ENCODE measurements at regions not wholly inside any gene's neighbourhood (a gene's known extent, or its start where the extent isn't known, plus 50 kb on each side); places are given as distances from the start of the nearest gene placed in this dataset.
"Not testable (repeated sequence)": the region's sequence is repeated elsewhere in the genome, so short reads cannot be mapped to it uniquely, and the experiment has no call there.

- not testable (repeated sequence) for H3K27me3 ChIP-seq (ENCODE audit: control insufficient read depth, insufficient read depth, low read length); H3K36me3 ChIP-seq (ENCODE audit: control insufficient read depth, insufficient read depth, low read length); H3K4me3 ChIP-seq (ENCODE audit: low read depth, low read length); H3K9me3 ChIP-seq (ENCODE audit: control insufficient read depth, insufficient read depth, low read length); H3K4me1 ChIP-seq (ENCODE audit: control insufficient read depth, insufficient read depth, low read length); H3K9ac ChIP-seq (ENCODE audit: low read depth, low read length)
These were observed 246.4 kb downstream of the BCL2L11 start for GRCh38 chr2:111367080-111367479.

- not testable (repeated sequence) for H3K4me1 ChIP-seq (ENCODE audit: control insufficient read depth, insufficient read depth, low read length)
These were observed 247.2 kb downstream of the BCL2L11 start for GRCh38 chr2:111367871-111368270.

GRCh38 chr2:111368288-111368687, 247.6 kb downstream of the BCL2L11 start:
- not testable (repeated sequence) for H3K4me1 ChIP-seq (ENCODE audit: control insufficient read depth, insufficient read depth, low read length); H3K36me3 ChIP-seq (ENCODE audit: control insufficient read depth, insufficient read depth, low read length); H3K9ac ChIP-seq (ENCODE audit: low read depth, low read length); H3K9me3 ChIP-seq (ENCODE audit: control insufficient read depth, insufficient read depth, low read length); H3K4me3 ChIP-seq (ENCODE audit: low read depth, low read length); H3K27me3 ChIP-seq (ENCODE audit: control insufficient read depth, insufficient read depth, low read length)

More at GRCh38 chr2:111367871-111368270, 247.2 kb downstream of the BCL2L11 start:
- H3K9ac ChIP-seq (ENCODE audit: low read depth, low read length); H3K4me3 ChIP-seq (ENCODE audit: low read depth, low read length); H3K27me3 ChIP-seq (ENCODE audit: control insufficient read depth, insufficient read depth, low read length); H3K9me3 ChIP-seq (ENCODE audit: control insufficient read depth, insufficient read depth, low read length); H3K36me3 ChIP-seq (ENCODE audit: control insufficient read depth, insufficient read depth, low read length): not testable (repeated sequence)

GRCh38 chr2:111373060-111373459, 252.3 kb downstream of the BCL2L11 start:
- not testable (repeated sequence) for H3K36me3 ChIP-seq (ENCODE audit: control insufficient read depth, insufficient read depth, low read length); H3K9ac ChIP-seq (ENCODE audit: low read depth, low read length); H3K4me1 ChIP-seq (ENCODE audit: control insufficient read depth, insufficient read depth, low read length); H3K9me3 ChIP-seq (ENCODE audit: control insufficient read depth, insufficient read depth, low read length); H3K4me3 ChIP-seq (ENCODE audit: low read depth, low read length); H3K27me3 ChIP-seq (ENCODE audit: control insufficient read depth, insufficient read depth, low read length)

GRCh38 chr2:111373989-111374388, 253.3 kb downstream of the BCL2L11 start:
- not testable (repeated sequence) for H3K9ac ChIP-seq (ENCODE audit: low read depth, low read length); H3K36me3 ChIP-seq (ENCODE audit: control insufficient read depth, insufficient read depth, low read length); H3K9me3 ChIP-seq (ENCODE audit: control insufficient read depth, insufficient read depth, low read length); H3K27me3 ChIP-seq (ENCODE audit: control insufficient read depth, insufficient read depth, low read length); H3K4me1 ChIP-seq (ENCODE audit: control insufficient read depth, insufficient read depth, low read length); H3K4me3 ChIP-seq (ENCODE audit: low read depth, low read length)

GRCh38 chr2:111374734-111375133, 254.0 kb downstream of the BCL2L11 start:
- not testable (repeated sequence) for H3K9me3 ChIP-seq (ENCODE audit: control insufficient read depth, insufficient read depth, low read length); H3K4me3 ChIP-seq (ENCODE audit: low read depth, low read length); H3K4me1 ChIP-seq (ENCODE audit: control insufficient read depth, insufficient read depth, low read length)

GRCh38 chr2:111375320-111375883, 254.7 kb downstream of the BCL2L11 start:
- H3K4me3 ChIP-seq (ENCODE audit: low read depth, low read length); H3K36me3 ChIP-seq (ENCODE audit: control insufficient read depth, insufficient read depth, low read length); H3K27me3 ChIP-seq (ENCODE audit: control insufficient read depth, insufficient read depth, low read length); H3K4me1 ChIP-seq (ENCODE audit: control insufficient read depth, insufficient read depth, low read length); H3K9me3 ChIP-seq (ENCODE audit: control insufficient read depth, insufficient read depth, low read length); H3K9ac ChIP-seq (ENCODE audit: low read depth, low read length): not testable (repeated sequence)

More at GRCh38 chr2:111374734-111375133, 254.0 kb downstream of the BCL2L11 start:
- H3K9ac ChIP-seq (ENCODE audit: low read depth, low read length); H3K36me3 ChIP-seq (ENCODE audit: control insufficient read depth, insufficient read depth, low read length); H3K27me3 ChIP-seq (ENCODE audit: control insufficient read depth, insufficient read depth, low read length): not testable (repeated sequence)

- H3K36me3 ChIP-seq (ENCODE audit: control insufficient read depth, insufficient read depth, low read length); H3K4me3 ChIP-seq (ENCODE audit: low read depth, low read length); H3K9me3 ChIP-seq (ENCODE audit: control insufficient read depth, insufficient read depth, low read length); H3K9ac ChIP-seq (ENCODE audit: low read depth, low read length); H3K4me1 ChIP-seq (ENCODE audit: control insufficient read depth, insufficient read depth, low read length); H3K27me3 ChIP-seq (ENCODE audit: control insufficient read depth, insufficient read depth, low read length): not testable (repeated sequence)
These were observed 255.7 kb downstream of the BCL2L11 start for GRCh38 chr2:111376272-111376970.

- H3K4me1 ChIP-seq (ENCODE audit: control insufficient read depth, insufficient read depth, low read length); H3K36me3 ChIP-seq (ENCODE audit: control insufficient read depth, insufficient read depth, low read length); H3K4me3 ChIP-seq (ENCODE audit: low read depth, low read length); H3K27me3 ChIP-seq (ENCODE audit: control insufficient read depth, insufficient read depth, low read length); H3K9me3 ChIP-seq (ENCODE audit: control insufficient read depth, insufficient read depth, low read length); H3K9ac ChIP-seq (ENCODE audit: low read depth, low read length): not testable (repeated sequence)
These were observed 256.2 kb downstream of the BCL2L11 start for GRCh38 chr2:111376971-111377352.

- H3K27me3 ChIP-seq (ENCODE audit: control insufficient read depth, insufficient read depth, low read length); H3K4me1 ChIP-seq (ENCODE audit: control insufficient read depth, insufficient read depth, low read length); H3K9me3 ChIP-seq (ENCODE audit: control insufficient read depth, insufficient read depth, low read length); H3K9ac ChIP-seq (ENCODE audit: low read depth, low read length); H3K36me3 ChIP-seq (ENCODE audit: control insufficient read depth, insufficient read depth, low read length); H3K4me3 ChIP-seq (ENCODE audit: low read depth, low read length): not testable (repeated sequence)
These were observed 256.8 kb downstream of the BCL2L11 start for GRCh38 chr2:111377386-111377959.

- H3K9me3 ChIP-seq (ENCODE audit: control insufficient read depth, insufficient read depth, low read length); H3K4me1 ChIP-seq (ENCODE audit: control insufficient read depth, insufficient read depth, low read length); H3K27me3 ChIP-seq (ENCODE audit: control insufficient read depth, insufficient read depth, low read length); H3K9ac ChIP-seq (ENCODE audit: low read depth, low read length); H3K36me3 ChIP-seq (ENCODE audit: control insufficient read depth, insufficient read depth, low read length); H3K4me3 ChIP-seq (ENCODE audit: low read depth, low read length): not testable (repeated sequence)
These were observed 257.6 kb downstream of the BCL2L11 start for GRCh38 chr2:111378348-111378747.

- not testable (repeated sequence) for H3K9me3 ChIP-seq (ENCODE audit: control insufficient read depth, insufficient read depth, low read length); H3K27me3 ChIP-seq (ENCODE audit: control insufficient read depth, insufficient read depth, low read length); H3K9ac ChIP-seq (ENCODE audit: low read depth, low read length); H3K4me3 ChIP-seq (ENCODE audit: low read depth, low read length); H3K36me3 ChIP-seq (ENCODE audit: control insufficient read depth, insufficient read depth, low read length); H3K4me1 ChIP-seq (ENCODE audit: control insufficient read depth, insufficient read depth, low read length)
These were observed 260.2 kb downstream of the BCL2L11 start for GRCh38 chr2:111380733-111381439.
